BE2C (cell line): ENCODE measurements at regions not wholly inside any gene's neighbourhood (a gene's known extent, or its start where the extent isn't known, plus 50 kb on each side); places are given as distances from the start of the nearest gene placed in this dataset.

Source experiments
- DNase-seq: peaks from one replicate; pipeline ENCODE4 v3.0.0-alpha.2; 2020
- H3K27me3 ChIP-seq: fragments of 250-450 bp; sonication (Bioruptor Pico); 2 replicates; pipeline ENCODE4 v1.5.1; 2020; ENCODE audit warnings: mild to moderate bottlenecking
- H3K36me3 ChIP-seq: fragments of 250-450 bp; sonication (Bioruptor Pico); 2 replicates; pipeline ENCODE4 v1.5.1; 2020; ENCODE audit warnings: mild to moderate bottlenecking
- H3K4me1 ChIP-seq: fragments of 250-450 bp; sonication (Bioruptor Pico); 2 replicates; pipeline ENCODE4 v1.5.1; 2020
- H3K4me3 ChIP-seq: 2 replicates; pipeline ENCODE4 v1.5.1; 2011; ENCODE audit warnings: low read depth, low read length
- H3K9me3 ChIP-seq: fragments of 250-450 bp; sonication (Bioruptor Pico); 2 replicates; pipeline ENCODE4 v1.5.1; 2020
- CTCF ChIP-seq: IDR thresholded peaks from 2 replicates; pipeline ENCODE4 v1.5.1; 2012; ENCODE audit warnings: mild to moderate bottlenecking, low read depth, low read length

- DNase-seq, result no peak
- TF ChIP-seq CTCF, result no peak
- H3K4me3 ChIP-seq, result no peak overlapping the region
These were observed 181.5 kb downstream of the FOXO1 start for GRCh38 chr13:40484974-40485373.

GRCh38 chr13:40485611-40486517, 180.6 kb downstream of the FOXO1 start:
- TF ChIP-seq CTCF, result no peak
- Histone ChIP-seq H3K9me3 (no peaks in the 10 kb centered on the region), H3K4me1 (no peaks in the 10 kb centered on the region), H3K4me3 (no peak overlapping the region), H3K27me3 (peaks cover 2% of the 10 kb centered on the region; the same call in 1 of the 2 replicates), H3K36me3 (no peaks in the 10 kb centered on the region)
- DNase-seq, result no peak

More at GRCh38 chr13:40484974-40485373, 181.5 kb downstream of the FOXO1 start:
- Histone ChIP-seq H3K4me1 (no peaks in the 10 kb centered on the region), H3K9me3 (no peaks in the 10 kb centered on the region), H3K27me3 (no peaks in the 10 kb centered on the region; the same call in 1 of the 2 replicates), H3K36me3 (no peaks in the 10 kb centered on the region)

- Histone ChIP-seq H3K4me3 (no peak overlapping the region), H3K36me3 (no peaks in the 10 kb centered on the region), H3K9me3 (no peaks in the 10 kb centered on the region), H3K4me1 (no peaks in the 10 kb centered on the region), H3K27me3 (peaks cover 2% of the 10 kb centered on the region; the same call in 1 of the 2 replicates)
- DNase-seq, result no peak
- TF ChIP-seq CTCF, result no peak
These were observed 179.8 kb downstream of the FOXO1 start for GRCh38 chr13:40486518-40487163.

- H3K9me3 ChIP-seq, result no peaks in the 10 kb centered on the region
- H3K4me3 ChIP-seq, result no peak overlapping the region
These were observed 177.5 kb downstream of the FOXO1 start for GRCh38 chr13:40488869-40489391.

GRCh38 chr13:40490086-40490758, 176.2 kb downstream of the FOXO1 start:
- no peaks in the 10 kb centered on the region for H3K36me3 ChIP-seq
- no peaks in the 10 kb centered on the region for H3K9me3 ChIP-seq
- no peaks in the 10 kb centered on the region for H3K4me1 ChIP-seq
- TF ChIP-seq CTCF, result no peak
- peaks cover 9% of the 10 kb centered on the region; the same call in 1 of the 2 replicates for H3K27me3 ChIP-seq
- DNase-seq, result no peak
- no peak overlapping the region for H3K4me3 ChIP-seq

More at GRCh38 chr13:40488869-40489391, 177.5 kb downstream of the FOXO1 start:
- TF ChIP-seq CTCF, result no peak
- H3K36me3 ChIP-seq, result no peaks in the 10 kb centered on the region
- DNase-seq, result no peak
- H3K4me1 ChIP-seq, result no peaks in the 10 kb centered on the region
- H3K27me3 ChIP-seq, result peaks cover 7% of the 10 kb centered on the region; the same call in 1 of the 2 replicates
